ENCODE measurements at regions not wholly inside any gene's neighbourhood (a gene's known extent, or its start where the extent isn't known, plus 50 kb on each side); places are given as distances from the start of the nearest gene placed in this dataset.

DNA sequence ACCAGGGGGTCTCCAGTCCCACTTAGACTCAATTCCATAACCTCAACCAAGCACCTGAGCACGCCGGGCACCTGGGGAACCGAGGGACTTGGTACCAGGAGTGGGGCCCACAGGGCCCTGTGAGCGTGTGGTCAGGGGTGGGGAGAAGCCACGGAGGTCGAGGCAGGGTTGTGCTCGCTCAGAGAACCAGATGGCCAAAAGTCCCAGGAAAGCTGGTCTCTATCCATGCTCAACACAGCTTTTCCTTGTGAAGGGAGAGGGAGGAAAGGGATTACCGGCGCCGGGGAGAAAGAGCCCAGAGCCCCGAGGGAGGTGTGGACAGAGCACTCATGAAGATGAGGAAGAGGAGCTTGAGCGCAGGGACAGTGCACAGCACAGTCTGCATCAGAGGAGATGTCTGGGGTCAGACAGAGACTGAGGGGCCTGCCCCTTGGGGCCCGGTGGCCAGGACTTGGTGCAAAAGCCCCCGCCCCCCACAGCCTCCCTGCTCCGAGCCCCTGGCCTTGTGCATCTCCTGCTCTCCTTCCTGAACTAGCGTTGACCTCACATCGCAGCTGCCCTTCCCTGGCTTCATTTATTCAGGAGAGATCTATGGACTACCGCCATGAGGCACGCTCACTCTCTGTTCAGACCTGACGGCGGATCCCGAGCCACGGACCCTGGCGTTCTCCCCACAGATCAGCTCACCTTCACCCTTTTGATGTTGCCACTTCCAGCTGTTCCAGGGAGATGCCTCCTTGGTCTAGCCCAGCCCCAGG, 355.4 kb upstream of the TNRC6C start:
- no peak overlapping the region for H2AFZ ChIP-seq (ENCODE audit: low read length)
- no peaks in the 10 kb centered on the region; a peak in 2 of 7 replicates for H3K27me3 ChIP-seq (replicated peaks in 1 of 4; ENCODE audit: control insufficient read depth in 3 of 4, extremely low read depth in 1 of 4, insufficient read depth in 3 of 4, low read length in 3 of 4)
- no peaks in the 10 kb centered on the region for H3K9me3 ChIP-seq (ENCODE audit: insufficient read depth in 2 of 2, low read depth in 1 of 2, low read length in 1 of 2)
- H2BK20ac ChIP-seq (ENCODE audit: low read length) = no peak overlapping the region
- CTCF ChIA-PET (ENCODE audit: partially characterized antibody) = interaction anchor here (0.6 to 0.7 kb wide), 2 partner anchors 85 to 401 kb away, joined by 3 read pairs; no protein-coding TSS in a partner anchor
- H3K4me2 ChIP-seq (ENCODE audit: insufficient read depth in 1 of 2, low read depth in 2 of 2, low read length in 2 of 2) = no peak overlapping the region
- H4K91ac ChIP-seq (replicated peaks; ENCODE audit: insufficient read length, low read length) = peak overlapping the region; percentile 37
- peak in 1 of 2 experiments; percentile 36 for DNase-seq (ENCODE audit: low read depth in 1 of 2, low spot score in 2 of 2)
- no peak overlapping the region for H2BK5ac ChIP-seq (ENCODE audit: low read depth, low read length)
- 88% methylated on average over 24 of the region's 24 CpGs; no CpG with 5 or more reads in 1 of the 2 experiments for WGBS, 2 experiments (ENCODE audit: extremely low coverage in 1 of 2, insufficient coverage in 1 of 2, insufficient read length in 1 of 2, insufficient replicate concordance in 2 of 2, low coverage in 1 of 2, low lambda C conversion rate in 2 of 2, missing lambda C conversion rate in 1 of 2)
- no peak overlapping the region for H2BK15ac ChIP-seq (ENCODE audit: low read length)
- no peak overlapping the region for H3K23ac ChIP-seq (ENCODE audit: insufficient read length)
- H3K79me1 ChIP-seq (ENCODE audit: low read depth, low read length) = no peaks in the 10 kb centered on the region
- no peak overlapping the region for H4K8ac ChIP-seq (ENCODE audit: extremely low read depth, insufficient read depth, low read length)
- H3K4me1 ChIP-seq (replicated peaks in 1 of 4; ENCODE audit: control insufficient read depth in 3 of 4, insufficient read depth in 4 of 4, low read length in 3 of 4) = no peaks in the 10 kb centered on the region; a peak in 1 of 7 replicates
- H3K4ac ChIP-seq (replicated peaks; ENCODE audit: insufficient read length, low read depth, low read length) = no peak overlapping the region
- H3K79me2 ChIP-seq (ENCODE audit: control insufficient read depth in 1 of 2, insufficient read depth in 2 of 2, low read length in 2 of 2) = no peaks in the 10 kb centered on the region
- no peak for FAIRE-seq
- H2BK120ac ChIP-seq (replicated peaks; ENCODE audit: low read depth, low read length) = no peak overlapping the region
- POLR2A ChIA-PET (ENCODE audit: partially characterized antibody) = interaction anchor here (0.5 to 0.7 kb wide), 2 partner anchors 308 to 370 kb away, joined by 3 read pairs; no protein-coding TSS in a partner anchor
- H3K14ac ChIP-seq (ENCODE audit: insufficient read length) = no peak overlapping the region
- no peak overlapping the region for H3K9ac ChIP-seq (replicated peaks in 1 of 4; ENCODE audit: extremely low read depth in 1 of 4, low read depth in 3 of 4, low read length in 3 of 4)
- no peak overlapping the region for H3K56ac ChIP-seq (replicated peaks; ENCODE audit: insufficient read length, low read depth, low read length)
- no peak overlapping the region for H2AK5ac ChIP-seq (ENCODE audit: low read depth, low read length)
- H4K20me1 ChIP-seq (replicated peaks in 1 of 2; ENCODE audit: control insufficient read depth in 1 of 2, insufficient read depth in 2 of 2, low read length in 2 of 2) = no peaks in the 10 kb centered on the region
- H3K4me3 ChIP-seq (ENCODE audit: extremely low read depth in 1 of 4, insufficient read depth in 2 of 4, low read depth in 3 of 4, low read length in 4 of 4) = no peak overlapping the region
- no peak overlapping the region for H2BK12ac ChIP-seq (ENCODE audit: low read depth, low read length)
- no peaks in the 10 kb centered on the region for H3K36me3 ChIP-seq (ENCODE audit: control insufficient read depth in 2 of 4, insufficient read depth in 4 of 4, low read length in 3 of 4)
- no peak overlapping the region for H3K18ac ChIP-seq (ENCODE audit: extremely low read depth, low read length)
- no peaks in the 10 kb centered on the region for H3K23me2 ChIP-seq (ENCODE audit: low read depth, low read length)
- H4K5ac ChIP-seq (ENCODE audit: insufficient read length, low read depth, low read length) = no peak overlapping the region
- no peak overlapping the region for H3K27ac ChIP-seq (ENCODE audit: low read depth, low read length)
